ENCODE measurements at regions not wholly inside any gene's neighbourhood (a gene's known extent, or its start where the extent isn't known, plus 50 kb on each side); places are given as distances from the start of the nearest gene placed in this dataset.

DNA sequence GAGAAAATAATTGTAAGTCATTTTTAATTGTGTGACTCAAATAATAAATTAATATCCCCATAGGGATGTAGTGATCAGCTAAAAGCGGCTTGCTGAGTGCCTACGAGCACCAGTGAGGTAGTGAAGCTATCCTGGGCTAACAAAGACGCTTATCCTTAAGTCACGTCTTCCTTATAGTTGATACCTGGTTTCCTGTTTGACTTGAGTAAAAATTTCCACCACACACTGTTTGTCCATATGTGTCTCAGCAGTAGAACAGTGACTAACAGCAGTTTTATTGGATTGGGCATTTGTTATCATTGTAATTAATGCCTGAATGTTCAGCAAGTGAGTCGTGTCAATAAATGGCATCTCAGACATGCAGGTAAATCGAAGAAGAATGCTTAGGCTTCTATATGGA is 241.1 kb downstream of the GRXCR1 start:
- TF ChIP-seq, protein P1, sequence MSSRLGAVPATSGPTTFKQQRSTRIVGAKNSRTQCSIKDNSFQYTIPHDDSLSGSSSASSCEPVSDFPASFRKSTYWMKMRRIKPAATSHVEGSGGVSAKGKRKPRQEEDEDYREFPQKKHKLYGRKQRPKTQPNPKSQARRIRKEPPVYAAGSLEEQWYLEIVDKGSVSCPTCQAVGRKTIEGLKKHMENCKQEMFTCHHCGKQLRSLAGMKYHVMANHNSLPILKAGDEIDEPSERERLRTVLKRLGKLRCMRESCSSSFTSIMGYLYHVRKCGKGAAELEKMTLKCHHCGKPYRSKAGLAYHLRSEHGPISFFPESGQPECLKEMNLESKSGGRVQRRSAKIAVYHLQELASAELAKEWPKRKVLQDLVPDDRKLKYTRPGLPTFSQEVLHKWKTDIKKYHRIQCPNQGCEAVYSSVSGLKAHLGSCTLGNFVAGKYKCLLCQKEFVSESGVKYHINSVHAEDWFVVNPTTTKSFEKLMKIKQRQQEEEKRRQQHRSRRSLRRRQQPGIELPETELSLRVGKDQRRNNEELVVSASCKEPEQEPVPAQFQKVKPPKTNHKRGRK (CRISPR knock-in tag; IDR thresholded peaks at IDR 0.05): no peak
- TF ChIP-seq HNRNPUL1 (IDR thresholded peaks at IDR 0.05; ENCODE audit: low read depth, low read length): no peak
- TF ChIP-seq NR2F2 (IDR thresholded peaks at IDR 0.05; ENCODE audit: borderline replicate concordance, low read depth): no peak
- TF ChIP-seq U2AF1 (optimal IDR thresholded peaks at IDR 0.05; ENCODE audit: low read depth, low read length): no peak

Data from HepG2 (cell line).